ENCODE measurements at regions not wholly inside any gene's neighbourhood (a gene's known extent, or its start where the extent isn't known, plus 50 kb on each side); places are given as distances from the start of the nearest gene placed in this dataset.

DNA sequence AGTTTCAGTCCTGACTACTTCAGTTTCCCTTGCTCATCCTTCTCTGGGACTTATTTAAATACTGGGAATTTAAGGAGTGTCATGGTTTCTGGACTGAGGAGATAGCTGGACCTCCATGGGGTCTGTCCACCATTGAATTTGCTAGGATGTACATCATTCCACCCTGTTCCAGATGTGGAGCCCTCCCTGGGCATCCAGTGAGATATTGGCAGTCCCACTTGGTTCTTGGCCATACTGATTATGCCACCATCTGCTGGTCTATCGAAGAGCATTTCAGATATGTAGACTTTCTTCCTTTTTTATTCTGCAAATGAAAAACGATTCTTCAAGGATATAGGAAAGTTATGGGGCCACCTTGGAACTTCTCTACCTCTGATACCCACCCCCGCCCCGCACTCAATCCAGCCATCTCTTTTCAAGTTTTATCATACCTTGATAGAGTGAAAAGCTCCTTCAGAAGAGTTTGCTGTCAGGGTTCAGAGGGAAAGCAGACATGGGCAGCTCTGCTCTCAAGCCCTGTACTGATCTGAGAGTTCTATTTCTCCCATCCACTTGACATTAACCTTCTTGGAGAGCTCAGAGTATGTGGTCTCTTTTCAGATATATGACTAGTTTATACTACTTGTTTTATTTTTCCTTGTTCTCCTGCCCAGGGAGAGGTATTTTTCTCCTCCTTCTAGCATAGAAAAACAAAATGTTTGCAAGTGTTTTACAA, 490.7 kb upstream of the SGCD start:
- H3K4me3 ChIP-seq (ENCODE audit: low read depth, low read length): no peak overlapping the region
- DNase-seq (ENCODE audit: low read depth): no peak
- no peak for TF ChIP-seq CTCF (conservative IDR thresholded peaks at IDR 0.05; ENCODE audit: low read depth, low read length)

GRCh38 chr5:155838394-155838793, 488.6 kb upstream of the SGCD start:
- no peak overlapping the region for H3K4me3 ChIP-seq (ENCODE audit: low read depth, low read length)
- DNase-seq (ENCODE audit: low read depth): no peak
- TF ChIP-seq CTCF (conservative IDR thresholded peaks at IDR 0.05; ENCODE audit: low read depth, low read length): no peak

DNA sequence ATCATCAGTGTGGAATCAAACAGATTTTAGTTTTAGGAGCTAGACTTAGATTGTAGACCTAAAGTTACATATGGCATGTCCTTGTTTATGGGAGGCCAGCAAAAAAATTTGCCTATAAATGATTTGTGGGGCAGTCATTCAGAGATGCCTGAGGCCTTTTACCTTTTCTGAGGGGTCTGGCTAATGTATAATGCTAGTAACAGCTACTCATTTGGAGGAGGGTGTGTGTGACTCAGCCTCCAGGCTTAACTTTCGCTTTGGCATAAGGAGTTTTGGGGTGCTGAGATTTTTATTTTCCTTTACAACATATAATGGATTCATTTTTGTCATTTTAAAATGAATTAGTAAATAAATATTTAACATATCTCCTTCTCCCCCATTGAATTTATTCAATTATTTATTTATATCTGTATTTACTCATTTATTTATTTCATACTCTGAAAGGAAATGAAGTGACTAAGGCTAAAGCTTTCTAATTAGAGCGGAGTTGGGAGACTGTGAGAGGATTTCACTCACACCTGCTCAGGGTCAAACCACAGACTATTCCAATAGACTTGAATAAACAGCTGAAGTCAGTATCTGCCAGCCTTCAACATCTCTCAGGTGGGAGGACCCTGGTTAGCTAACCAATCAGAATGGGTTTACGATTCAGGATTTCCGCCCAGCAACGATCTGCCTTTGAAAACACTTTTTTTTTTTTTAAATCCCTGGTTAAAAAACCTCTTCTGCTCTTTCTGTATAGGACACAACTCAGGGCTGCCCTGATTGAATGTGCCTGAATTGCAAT, 487.5 kb upstream of the SGCD start:
- TF ChIP-seq CTCF (conservative IDR thresholded peaks at IDR 0.05; ENCODE audit: low read depth, low read length): no peak
- DNase-seq (ENCODE audit: low read depth): no peak
- H3K4me3 ChIP-seq (ENCODE audit: low read depth, low read length): no peak overlapping the region

- DNase-seq (ENCODE audit: low read depth): no peak
- no peak overlapping the region for H3K4me3 ChIP-seq (ENCODE audit: low read depth, low read length)
- TF ChIP-seq CTCF (conservative IDR thresholded peaks at IDR 0.05; ENCODE audit: low read depth, low read length): no peak
Observed at GRCh38 chr5:155844542-155844941, 482.4 kb upstream of the SGCD start.

DNA sequence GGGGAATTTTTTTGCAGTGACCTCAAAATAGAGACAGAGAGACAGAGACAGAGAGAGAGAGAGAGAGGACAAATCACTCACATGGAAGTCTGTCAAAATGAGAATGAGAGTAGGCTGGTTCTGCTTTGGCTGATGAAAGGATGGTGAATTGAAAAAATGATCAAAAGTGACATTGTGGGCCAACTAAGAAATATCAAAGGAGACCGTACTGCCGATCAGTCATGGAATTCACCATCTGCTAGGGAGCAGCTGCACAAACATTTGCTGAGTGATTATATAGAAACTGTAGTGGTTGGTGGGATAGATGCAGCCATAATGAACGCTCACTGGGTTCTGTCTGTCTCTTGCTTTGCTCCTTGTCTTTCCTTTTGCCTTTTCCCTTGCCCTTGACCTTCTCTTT, 476.6 kb upstream of the SGCD start:
- DNase-seq (ENCODE audit: low read depth): no peak
- no peak for TF ChIP-seq CTCF (conservative IDR thresholded peaks at IDR 0.05; ENCODE audit: low read depth, low read length)
- no peak overlapping the region for H3K4me3 ChIP-seq (ENCODE audit: low read depth, low read length)

DNA sequence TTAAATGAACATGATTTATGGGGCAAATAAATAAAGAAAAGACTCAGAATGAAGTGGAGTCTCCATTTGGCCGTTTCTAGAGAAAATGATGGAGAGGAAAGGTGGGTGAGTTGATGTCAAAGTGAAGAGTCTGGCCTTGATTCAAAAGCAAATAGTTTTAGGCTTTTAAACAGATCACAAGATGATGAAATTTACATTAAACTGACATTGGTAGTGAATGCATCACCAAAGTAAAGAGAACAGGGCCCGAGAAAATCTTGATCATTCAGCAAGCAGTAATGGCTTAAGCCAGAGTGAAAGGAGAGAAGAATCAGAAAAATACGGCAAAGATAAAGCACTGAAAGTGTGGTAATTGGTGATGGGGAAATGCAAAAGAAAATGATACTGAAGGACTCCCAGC, 460.0 kb upstream of the SGCD start:
- TF ChIP-seq CTCF (conservative IDR thresholded peaks at IDR 0.05; ENCODE audit: low read depth, low read length): no peak
- H3K4me3 ChIP-seq (ENCODE audit: low read depth, low read length): no peak overlapping the region
- DNase-seq (ENCODE audit: low read depth): no peak

Data from choroid plexus epithelial cell (primary cell).